ENCODE measurements at regions not wholly inside any gene's neighbourhood (a gene's known extent, or its start where the extent isn't known, plus 50 kb on each side); places are given as distances from the start of the nearest gene placed in this dataset.

GRCh38 chr7:106807474-106807873, 57.6 kb upstream of the PIK3CG start:
- DNase-seq: no peak

DNA sequence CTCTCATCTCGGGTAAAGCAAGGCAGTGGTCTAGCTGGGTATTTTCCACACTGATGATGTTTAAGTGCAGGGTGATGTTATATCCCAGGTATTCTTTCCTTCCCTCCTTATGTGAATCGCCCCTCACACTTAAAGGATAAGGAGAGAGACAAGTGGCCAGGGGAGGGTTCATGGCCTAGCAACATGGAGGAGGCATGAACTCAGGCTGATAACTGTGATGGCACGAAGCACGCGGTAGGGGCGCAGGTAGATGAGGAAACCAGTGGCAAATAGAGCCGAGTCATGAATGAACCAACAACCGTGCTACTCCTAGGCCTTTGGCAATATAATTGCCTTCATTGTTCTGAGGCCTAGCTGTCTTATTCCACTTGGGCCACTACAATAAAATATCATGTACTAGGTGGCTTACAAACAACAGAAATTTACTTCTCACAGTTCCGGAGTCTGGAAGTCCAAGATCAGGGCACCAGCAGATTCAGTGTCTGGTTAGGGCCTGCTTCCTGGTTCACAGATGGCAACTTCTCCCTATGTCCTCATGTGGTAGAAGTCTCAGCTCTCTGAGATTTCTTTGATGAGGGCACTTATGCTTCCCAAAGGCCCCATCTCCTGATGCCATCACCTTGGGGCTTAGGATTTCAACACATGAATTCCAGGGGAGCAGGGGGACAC, 56.0 kb upstream of the PIK3CG start:
- no peak for DNase-seq

- DNase-seq: no peak
These were observed 53.6 kb upstream of the PIK3CG start for GRCh38 chr7:106811472-106811871.

- DNase-seq: peak in 14 of 56 donors; percentile 0 to 55 (median 6)
These were observed 52.9 kb upstream of the PIK3CG start for GRCh38 chr7:106812027-106812643.

DNA sequence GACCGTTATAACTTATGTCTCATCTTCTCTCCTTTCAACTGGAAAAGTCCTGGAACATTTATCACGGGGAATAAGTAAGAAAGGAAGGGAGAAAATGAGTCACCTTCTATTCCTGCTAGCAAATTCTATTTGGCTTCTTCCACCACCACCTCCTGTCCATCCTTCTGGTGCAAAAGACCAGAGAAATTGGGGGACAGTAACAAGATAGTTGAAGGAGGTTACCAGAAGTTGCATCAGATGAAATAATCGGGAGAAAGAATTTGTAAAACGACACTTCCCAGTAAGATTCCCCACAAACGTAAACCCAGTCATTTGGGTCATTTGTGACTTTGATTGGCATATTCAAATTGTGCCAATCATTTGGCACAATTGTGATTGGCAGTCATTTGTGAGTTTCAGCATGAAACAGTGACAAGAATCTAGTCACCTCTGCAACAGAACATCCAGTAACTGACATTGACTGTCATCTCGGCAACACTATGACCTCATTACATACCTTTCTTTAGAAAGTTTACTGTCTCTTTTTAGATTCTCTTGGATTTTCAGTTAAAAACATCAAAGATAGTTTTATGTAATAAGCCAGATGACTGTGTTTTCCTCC, 51.3 kb upstream of the PIK3CG start:
- DNase-seq: no peak

GRCh38 chr7:106814887-106815286, 50.2 kb upstream of the PIK3CG start:
- no peak for DNase-seq
